ENCODE measurements at regions not wholly inside any gene's neighbourhood (a gene's known extent, or its start where the extent isn't known, plus 50 kb on each side); places are given as distances from the start of the nearest gene placed in this dataset.

DNA sequence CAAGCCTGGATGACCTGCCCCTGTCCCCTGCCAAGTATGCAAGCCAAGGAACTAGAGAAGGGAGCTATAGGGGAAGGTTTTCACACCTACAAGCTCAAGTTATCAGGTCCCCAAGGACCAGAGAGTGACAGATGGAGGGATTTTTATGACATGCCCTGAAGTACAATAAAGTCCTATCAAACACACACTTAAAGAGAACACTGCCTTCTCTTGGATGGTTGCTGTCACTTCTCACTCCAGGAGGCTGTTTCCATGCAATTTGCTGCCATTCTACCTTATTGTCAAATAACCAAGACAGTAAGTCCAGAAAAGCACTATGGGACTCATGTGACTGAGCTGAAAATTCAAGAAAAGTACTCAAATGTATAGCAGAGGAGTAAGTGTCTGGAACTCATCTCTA is 76.6 kb upstream of the DDX18 start:
- H3K4me3 ChIP-seq (replicated peaks; ENCODE audit: low read depth, low read length), result no peak overlapping the region
- TF ChIP-seq, protein P1, sequence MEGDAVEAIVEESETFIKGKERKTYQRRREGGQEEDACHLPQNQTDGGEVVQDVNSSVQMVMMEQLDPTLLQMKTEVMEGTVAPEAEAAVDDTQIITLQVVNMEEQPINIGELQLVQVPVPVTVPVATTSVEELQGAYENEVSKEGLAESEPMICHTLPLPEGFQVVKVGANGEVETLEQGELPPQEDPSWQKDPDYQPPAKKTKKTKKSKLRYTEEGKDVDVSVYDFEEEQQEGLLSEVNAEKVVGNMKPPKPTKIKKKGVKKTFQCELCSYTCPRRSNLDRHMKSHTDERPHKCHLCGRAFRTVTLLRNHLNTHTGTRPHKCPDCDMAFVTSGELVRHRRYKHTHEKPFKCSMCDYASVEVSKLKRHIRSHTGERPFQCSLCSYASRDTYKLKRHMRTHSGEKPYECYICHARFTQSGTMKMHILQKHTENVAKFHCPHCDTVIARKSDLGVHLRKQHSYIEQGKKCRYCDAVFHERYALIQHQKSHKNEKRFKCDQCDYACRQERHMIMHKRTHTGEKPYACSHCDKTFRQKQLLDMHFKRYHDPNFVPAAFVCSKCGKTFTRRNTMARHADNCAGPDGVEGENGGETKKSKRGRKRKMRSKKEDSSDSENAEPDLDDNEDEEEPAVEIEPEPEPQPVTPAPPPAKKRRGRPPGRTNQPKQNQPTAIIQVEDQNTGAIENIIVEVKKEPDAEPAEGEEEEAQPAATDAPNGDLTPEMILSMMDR (IDR thresholded peaks at IDR 0.05; ENCODE audit: low read depth, low read length, missing control alignments), result no peak
- DNase-seq (ENCODE audit: extremely low read depth, low read depth), result no peak

DNA sequence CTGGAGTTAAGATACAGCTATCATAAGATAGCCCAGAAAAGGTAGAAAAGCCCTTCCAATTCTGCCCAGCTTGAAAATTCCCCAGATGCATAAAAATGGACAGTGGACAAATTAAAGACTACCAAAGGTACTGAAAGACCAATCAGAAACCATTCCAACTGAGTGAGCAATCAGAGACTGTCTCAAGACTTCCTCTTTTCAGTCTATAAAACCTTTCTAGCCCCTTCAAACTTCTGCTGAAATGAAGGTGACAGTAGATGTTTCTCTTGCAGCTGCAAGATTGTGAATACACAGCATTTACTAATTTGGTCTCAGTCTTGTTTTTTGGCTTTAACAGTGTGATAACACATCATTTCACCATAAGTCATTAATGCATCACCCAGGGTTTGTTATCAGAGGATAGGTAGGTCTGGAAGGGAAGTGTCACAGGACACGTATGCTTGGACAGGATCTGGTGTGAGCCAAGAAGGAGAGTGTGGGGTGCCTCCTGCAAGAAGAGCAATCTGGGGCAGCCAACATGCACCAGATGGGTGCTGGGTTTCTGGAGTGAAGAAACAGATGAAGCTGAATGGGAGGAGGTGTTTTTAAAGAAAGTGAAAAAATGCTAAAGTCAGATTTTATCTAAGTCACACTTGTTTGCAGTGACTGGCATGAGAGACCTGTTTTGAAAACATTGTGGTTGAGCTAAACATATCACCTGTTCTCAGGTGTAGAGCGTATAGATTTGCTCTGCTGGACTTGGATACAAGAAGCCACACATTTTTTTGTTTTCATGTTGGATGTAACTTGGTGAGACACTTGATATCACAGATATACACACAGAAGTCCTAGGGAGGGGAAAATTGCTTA is 75.3 kb upstream of the DDX18 start:
- no peak overlapping the region for H3K4me3 ChIP-seq (replicated peaks; ENCODE audit: low read depth, low read length)
- no peak for DNase-seq (ENCODE audit: extremely low read depth, low read depth)
- TF ChIP-seq, protein P1 (IDR thresholded peaks at IDR 0.05; ENCODE audit: low read depth, low read length, missing control alignments), result no peak

DNA sequence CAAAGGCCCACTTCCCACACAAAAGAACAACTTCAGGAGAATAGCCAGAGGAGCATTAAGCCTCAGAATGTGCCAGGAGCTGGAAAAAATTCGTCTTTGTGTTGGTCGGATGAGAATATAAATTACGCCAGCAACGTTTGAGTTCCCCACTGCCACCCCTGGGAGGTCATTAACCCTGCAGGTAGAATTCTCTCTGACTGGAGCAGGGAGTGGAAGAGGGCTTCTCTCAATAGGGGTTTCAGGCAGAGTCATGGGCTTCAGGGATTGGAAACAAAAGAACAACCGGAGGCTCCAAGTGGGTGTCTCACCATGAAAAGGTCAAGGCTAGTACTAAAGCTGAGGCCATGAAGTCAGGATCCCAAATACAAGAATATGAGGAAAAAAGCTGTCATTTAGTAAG is 69.0 kb upstream of the DDX18 start:
- TF ChIP-seq, protein P1 (IDR thresholded peaks at IDR 0.05; ENCODE audit: low read depth, low read length, missing control alignments), result no peak

DNA sequence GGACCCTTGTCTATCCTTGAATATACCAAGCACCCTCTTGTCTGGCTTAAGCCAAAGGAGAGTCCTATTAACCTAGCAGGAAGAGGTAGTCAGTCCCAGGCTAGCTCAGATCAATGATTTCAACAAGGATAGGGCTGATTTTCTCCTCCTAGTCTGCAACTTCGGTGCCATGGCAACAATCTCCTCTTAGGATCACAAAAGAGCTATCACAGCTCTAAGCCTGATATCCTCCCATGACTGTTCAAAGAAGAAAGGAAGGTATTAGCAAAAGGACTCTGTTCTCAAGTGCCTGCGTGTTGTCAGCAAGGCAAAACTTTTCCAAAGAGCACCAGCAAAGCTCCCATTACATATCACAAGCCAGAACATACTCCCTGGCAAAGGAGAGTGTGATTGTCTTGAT is 58.7 kb upstream of the DDX18 start:
- H3K4me3 ChIP-seq (replicated peaks; ENCODE audit: low read depth, low read length), result no peak overlapping the region
- no peak for DNase-seq (ENCODE audit: extremely low read depth, low read depth)
- TF ChIP-seq, protein P1 (IDR thresholded peaks at IDR 0.05; ENCODE audit: low read depth, low read length, missing control alignments), result no peak

More for the DNA sequence above, 69.0 kb upstream of the DDX18 start:
- no peak for DNase-seq (ENCODE audit: extremely low read depth, low read depth)
- H3K4me3 ChIP-seq (replicated peaks; ENCODE audit: low read depth, low read length), result no peak overlapping the region

DNA sequence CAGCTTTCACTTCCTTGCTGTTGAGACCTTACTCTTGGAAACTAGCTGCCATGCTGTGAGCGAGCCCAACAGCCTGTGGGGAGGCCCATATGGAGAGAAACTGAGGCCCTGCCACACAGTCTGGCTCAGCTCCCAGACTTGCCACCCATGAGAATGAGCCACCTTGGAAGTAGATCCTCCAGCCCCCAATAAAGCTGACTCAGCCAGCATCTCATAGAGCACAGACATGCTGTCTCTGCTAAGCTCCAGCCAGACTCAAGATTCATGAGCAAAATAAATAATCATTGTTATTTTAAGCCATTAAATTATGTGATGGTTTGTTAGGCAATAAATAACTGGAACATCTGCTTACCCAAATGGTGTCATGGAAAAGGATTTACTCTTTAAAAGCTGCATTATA is 53.6 kb upstream of the DDX18 start:
- TF ChIP-seq, protein P1 (IDR thresholded peaks at IDR 0.05; ENCODE audit: low read depth, low read length, missing control alignments), result no peak
- H3K4me3 ChIP-seq (replicated peaks; ENCODE audit: low read depth, low read length), result no peak overlapping the region
- DNase-seq (ENCODE audit: extremely low read depth, low read depth), result no peak

DNA sequence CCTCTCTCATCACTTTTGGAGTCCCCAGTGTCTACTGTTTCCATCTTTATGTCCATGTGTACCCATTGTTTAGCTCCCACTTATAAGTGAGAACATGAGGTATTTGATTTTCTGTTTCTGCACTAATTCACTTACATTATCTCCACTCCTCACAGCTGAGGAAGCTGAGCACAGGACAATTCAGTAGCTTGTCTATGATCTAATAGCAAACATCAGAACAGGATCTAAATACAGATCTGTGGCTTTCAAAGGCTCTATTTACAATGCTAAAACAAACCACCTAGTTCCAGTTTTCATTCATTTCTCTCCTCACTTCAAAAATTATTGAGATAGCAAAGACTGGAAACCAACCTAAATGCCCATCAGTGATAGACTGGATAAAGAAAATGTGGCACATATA is 52.0 kb upstream of the DDX18 start:
- no peak for DNase-seq (ENCODE audit: extremely low read depth, low read depth)
- TF ChIP-seq, protein P1 (IDR thresholded peaks at IDR 0.05; ENCODE audit: low read depth, low read length, missing control alignments), result no peak

More for the DNA sequence above, 52.0 kb upstream of the DDX18 start:
- H3K4me3 ChIP-seq (replicated peaks; ENCODE audit: low read depth, low read length), result no peak overlapping the region
